ENCODE measurements at regions not wholly inside any gene's neighbourhood (a gene's known extent, or its start where the extent isn't known, plus 50 kb on each side); places are given as distances from the start of the nearest gene placed in this dataset.

DNA sequence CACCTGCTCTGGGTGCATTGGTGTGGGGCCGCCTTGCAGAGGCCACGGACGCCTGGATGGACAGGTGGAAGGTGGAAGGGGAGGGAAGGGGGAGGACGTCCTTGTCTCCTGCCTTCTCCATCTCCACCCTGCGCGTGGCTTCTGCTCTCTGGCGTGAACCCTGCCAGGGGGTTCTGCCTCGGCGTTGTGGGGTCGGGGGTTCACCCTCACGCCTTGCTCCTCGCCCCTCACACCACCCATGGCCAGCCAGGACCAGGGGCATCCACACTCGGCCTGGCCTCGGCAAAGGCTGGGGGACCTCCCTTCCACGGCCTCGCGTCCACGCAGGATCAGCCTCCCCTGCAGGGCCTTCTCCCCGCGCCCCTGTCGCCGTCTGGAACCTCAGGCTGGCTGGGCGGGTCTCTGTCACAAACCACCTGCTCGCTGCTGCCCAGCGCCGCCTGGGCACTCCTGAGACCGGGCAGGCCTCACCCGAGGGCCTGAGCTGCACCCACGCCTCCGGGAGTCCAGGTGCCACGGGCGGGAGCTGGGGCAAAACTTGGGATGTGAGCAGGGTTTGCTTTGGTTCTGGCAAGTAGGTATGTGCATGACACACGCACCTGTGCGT, 655.9 kb downstream of the GALR1 start:
- Histone ChIP-seq H3K9ac (ENCODE audit: low read depth, low read length) (no peak overlapping the region), H3K27ac (ENCODE audit: low read length) (no peak overlapping the region), H3K36me3 (ENCODE audit: insufficient read depth, low read length) (no peaks in the 10 kb centered on the region), H3K4me1 (ENCODE audit: insufficient read depth, low read length) (no peaks in the 10 kb centered on the region), H4K20me1 (ENCODE audit: insufficient read depth, low read length) (no peaks in the 10 kb centered on the region), H3K27me3 (ENCODE audit: insufficient read depth, low read length, poor library complexity) (peaks cover 21% of the 10 kb centered on the region), H3K4me3 (ENCODE audit: low read depth in 1 of 2, low read length in 2 of 2) (no peak overlapping the region), H3K79me2 (ENCODE audit: insufficient read depth, low read length) (no peaks in the 10 kb centered on the region), H3K9me3 (ENCODE audit: insufficient read depth, low read length, severe bottlenecking) (no peaks in the 10 kb centered on the region), H3K4me2 (ENCODE audit: insufficient read depth, low read length) (no peak overlapping the region), H2AFZ (ENCODE audit: low read depth, low read length) (no peak overlapping the region)
- DNase-seq (no peak), ATAC-seq (ENCODE audit: insufficient read depth, low read depth) (no peak)
- TF ChIP-seq, protein P1, sequence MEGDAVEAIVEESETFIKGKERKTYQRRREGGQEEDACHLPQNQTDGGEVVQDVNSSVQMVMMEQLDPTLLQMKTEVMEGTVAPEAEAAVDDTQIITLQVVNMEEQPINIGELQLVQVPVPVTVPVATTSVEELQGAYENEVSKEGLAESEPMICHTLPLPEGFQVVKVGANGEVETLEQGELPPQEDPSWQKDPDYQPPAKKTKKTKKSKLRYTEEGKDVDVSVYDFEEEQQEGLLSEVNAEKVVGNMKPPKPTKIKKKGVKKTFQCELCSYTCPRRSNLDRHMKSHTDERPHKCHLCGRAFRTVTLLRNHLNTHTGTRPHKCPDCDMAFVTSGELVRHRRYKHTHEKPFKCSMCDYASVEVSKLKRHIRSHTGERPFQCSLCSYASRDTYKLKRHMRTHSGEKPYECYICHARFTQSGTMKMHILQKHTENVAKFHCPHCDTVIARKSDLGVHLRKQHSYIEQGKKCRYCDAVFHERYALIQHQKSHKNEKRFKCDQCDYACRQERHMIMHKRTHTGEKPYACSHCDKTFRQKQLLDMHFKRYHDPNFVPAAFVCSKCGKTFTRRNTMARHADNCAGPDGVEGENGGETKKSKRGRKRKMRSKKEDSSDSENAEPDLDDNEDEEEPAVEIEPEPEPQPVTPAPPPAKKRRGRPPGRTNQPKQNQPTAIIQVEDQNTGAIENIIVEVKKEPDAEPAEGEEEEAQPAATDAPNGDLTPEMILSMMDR (IDR thresholded peaks at IDR 0.05; ENCODE audit: borderline replicate concordance, extremely low read depth, low read length, poor library complexity, severe bottlenecking) = no peak
- TF ChIP-seq EZH2 (IDR thresholded peaks at IDR 0.05; ENCODE audit: borderline replicate concordance, low read depth, low read length, severe bottlenecking) = no peak

DNA sequence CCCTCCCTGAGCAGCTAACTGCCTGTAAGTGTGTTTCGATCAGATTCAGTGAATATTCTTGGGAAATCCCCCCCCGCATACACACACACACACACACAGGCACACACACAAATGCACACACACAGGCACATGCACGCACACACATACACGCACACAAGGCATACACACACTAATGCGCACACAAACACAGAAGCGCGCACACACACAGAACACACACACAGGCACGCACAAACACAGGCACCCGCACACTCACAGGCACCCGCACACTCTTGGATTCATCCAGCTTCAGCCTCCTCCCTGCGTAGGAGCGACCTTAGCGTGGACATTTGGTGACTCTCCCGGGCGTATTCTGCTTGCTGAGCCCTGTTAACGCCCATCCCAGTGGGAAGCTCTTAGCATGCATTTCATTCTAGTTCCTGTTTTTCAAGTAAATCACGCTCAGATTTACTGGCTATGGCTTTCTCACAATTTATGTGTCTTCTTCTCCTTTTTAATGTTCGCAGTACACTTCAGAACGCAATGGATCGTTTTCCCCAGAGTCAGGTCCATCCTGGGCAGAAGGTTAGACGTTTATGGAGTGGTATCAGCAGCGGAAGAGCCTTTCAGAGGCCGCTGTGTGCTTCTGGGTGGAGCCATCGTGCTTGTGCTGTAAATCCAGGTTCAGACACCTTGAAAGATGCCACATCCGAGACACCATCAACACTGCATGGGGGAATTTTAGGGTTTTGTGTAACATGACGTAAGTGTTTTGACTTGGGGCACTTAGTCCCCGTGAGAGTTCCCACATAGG, 656.6 kb downstream of the GALR1 start:
- H2AFZ ChIP-seq (ENCODE audit: low read depth, low read length) = no peak overlapping the region
- no peaks in the 10 kb centered on the region for H3K4me1 ChIP-seq (ENCODE audit: insufficient read depth, low read length)
- H3K27me3 ChIP-seq (ENCODE audit: insufficient read depth, low read length, poor library complexity) = peaks cover 21% of the 10 kb centered on the region
- ATAC-seq (ENCODE audit: insufficient read depth, low read depth) (no peak), DNase-seq (no peak)
- H3K9ac ChIP-seq (ENCODE audit: low read depth, low read length) = no peak overlapping the region
- no peak overlapping the region for H3K4me3 ChIP-seq (ENCODE audit: low read depth in 1 of 2, low read length in 2 of 2)
- no peak overlapping the region for H3K4me2 ChIP-seq (ENCODE audit: insufficient read depth, low read length)
- H3K27ac ChIP-seq (ENCODE audit: low read length) = no peak overlapping the region
- TF ChIP-seq, protein P1 (IDR thresholded peaks at IDR 0.05; ENCODE audit: borderline replicate concordance, extremely low read depth, low read length, poor library complexity, severe bottlenecking) = no peak
- TF ChIP-seq EZH2 (IDR thresholded peaks at IDR 0.05; ENCODE audit: borderline replicate concordance, low read depth, low read length, severe bottlenecking) = no peak
- H4K20me1 ChIP-seq (ENCODE audit: insufficient read depth, low read length) = no peaks in the 10 kb centered on the region
- no peaks in the 10 kb centered on the region for H3K9me3 ChIP-seq (ENCODE audit: insufficient read depth, low read length, severe bottlenecking)
- H3K79me2 ChIP-seq (ENCODE audit: insufficient read depth, low read length) = no peaks in the 10 kb centered on the region
- no peaks in the 10 kb centered on the region for H3K36me3 ChIP-seq (ENCODE audit: insufficient read depth, low read length)

DNA sequence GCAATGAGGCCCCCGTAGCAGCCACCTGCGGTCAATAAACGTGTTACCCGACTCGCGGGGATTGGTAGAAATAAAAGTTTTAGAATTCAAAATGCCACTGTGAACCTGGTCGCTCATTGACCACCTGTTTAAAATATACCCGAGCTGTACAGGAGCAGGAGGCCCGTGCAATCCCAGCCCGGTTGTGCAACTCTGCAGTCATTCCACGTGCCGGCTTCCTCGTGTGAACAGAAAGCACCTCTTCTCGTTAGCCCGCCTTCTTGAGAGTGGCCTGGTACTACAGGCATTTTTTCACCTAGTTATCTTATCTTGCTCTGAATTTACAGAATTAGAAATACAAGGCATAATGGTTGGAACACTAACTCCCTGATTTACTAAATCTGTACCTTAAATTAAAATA, 660.7 kb downstream of the GALR1 start:
- no peaks in the 10 kb centered on the region for H3K79me2 ChIP-seq (ENCODE audit: insufficient read depth, low read length)
- H3K4me3 ChIP-seq (ENCODE audit: low read depth in 1 of 2, low read length in 2 of 2) = no peak overlapping the region
- no peak for ATAC-seq (ENCODE audit: insufficient read depth, low read depth)
- no peak for DNase-seq
- TF ChIP-seq, protein P1 (IDR thresholded peaks at IDR 0.05; ENCODE audit: borderline replicate concordance, extremely low read depth, low read length, poor library complexity, severe bottlenecking) = no peak
- TF ChIP-seq EZH2 (IDR thresholded peaks at IDR 0.05; ENCODE audit: borderline replicate concordance, low read depth, low read length, severe bottlenecking) = no peak
- H2AFZ ChIP-seq (ENCODE audit: low read depth, low read length) = no peak overlapping the region
- H3K9me3 ChIP-seq (ENCODE audit: insufficient read depth, low read length, severe bottlenecking) = no peaks in the 10 kb centered on the region
- no peak overlapping the region for H3K4me2 ChIP-seq (ENCODE audit: insufficient read depth, low read length)
- H3K36me3 ChIP-seq (ENCODE audit: insufficient read depth, low read length) = no peaks in the 10 kb centered on the region
- H3K27me3 ChIP-seq (ENCODE audit: insufficient read depth, low read length, poor library complexity) = peaks cover 21% of the 10 kb centered on the region
- H3K9ac ChIP-seq (ENCODE audit: low read depth, low read length) = no peak overlapping the region
- no peaks in the 10 kb centered on the region for H4K20me1 ChIP-seq (ENCODE audit: insufficient read depth, low read length)
- H3K27ac ChIP-seq (ENCODE audit: low read length) = no peak overlapping the region
- H3K4me1 ChIP-seq (ENCODE audit: insufficient read depth, low read length) = no peaks in the 10 kb centered on the region

All from DND-41 (cell line).